Ishikawa (cell line): ENCODE measurements at regions not wholly inside any gene's neighbourhood (a gene's known extent, or its start where the extent isn't known, plus 50 kb on each side); places are given as distances from the start of the nearest gene placed in this dataset.
A peak's percentile ranks its signal among the peaks of the same experiment; 100 is the strongest.

Experiments
- CEBPB ChIP-seq: IDR thresholded peaks from 2 replicates; pipeline ENCODE4 v1.6.1; 2012
- CREB1 ChIP-seq: IDR thresholded peaks from 2 replicates; pipeline ENCODE4 v1.6.1; 2012; ENCODE audit warnings: low read depth
- EGR1 ChIP-seq: IDR thresholded peaks from 2 replicates; pipeline ENCODE4 v1.6.1; 2012
- EP300 ChIP-seq: IDR thresholded peaks from 2 replicates; pipeline ENCODE4 v1.6.1; 2012; ENCODE audit warnings: borderline replicate concordance
- MAX ChIP-seq: IDR thresholded peaks from 2 replicates; pipeline ENCODE4 v1.6.1; 2012
- NFIC ChIP-seq: IDR thresholded peaks from 2 replicates; pipeline ENCODE4 v1.6.1; 2012
- RAD21 ChIP-seq: IDR thresholded peaks from 2 replicates; pipeline ENCODE4 v1.6.1; 2012; ENCODE audit warnings: low read depth
- REST ChIP-seq: IDR thresholded peaks from 2 replicates; pipeline ENCODE4 v1.6.1; 2012; ENCODE audit warnings: low read depth, mild to moderate bottlenecking
- TAF1 ChIP-seq: IDR thresholded peaks from 2 replicates; pipeline ENCODE4 v1.6.1; 2012; ENCODE audit warnings: low read depth, mild to moderate bottlenecking
- TCF12 ChIP-seq: IDR thresholded peaks from 2 replicates; pipeline ENCODE4 v1.6.1; 2012; ENCODE audit warnings: low read depth

- no peak for TF ChIP-seq TAF1
- TF ChIP-seq RAD21, result no peak
- no peak for TF ChIP-seq CEBPB
- TF ChIP-seq NFIC, result no peak
- TF ChIP-seq CREB1, result no peak
- no peak for TF ChIP-seq MAX
- TF ChIP-seq EP300, result peak; percentile 37; the same call in 1 of the 2 replicates
- no peak for TF ChIP-seq TCF12
- no peak for TF ChIP-seq REST
- no peak for TF ChIP-seq EGR1
Measured at GRCh38 chr10:123287594-123288247, 133.5 kb downstream of the BUB3 start.
